ENCODE measurements at regions not wholly inside any gene's neighbourhood (a gene's known extent, or its start where the extent isn't known, plus 50 kb on each side); places are given as distances from the start of the nearest gene placed in this dataset.
"Not testable (repeated sequence)": the region's sequence is repeated elsewhere in the genome, so short reads cannot be mapped to it uniquely, and the experiment has no call there.

DNA sequence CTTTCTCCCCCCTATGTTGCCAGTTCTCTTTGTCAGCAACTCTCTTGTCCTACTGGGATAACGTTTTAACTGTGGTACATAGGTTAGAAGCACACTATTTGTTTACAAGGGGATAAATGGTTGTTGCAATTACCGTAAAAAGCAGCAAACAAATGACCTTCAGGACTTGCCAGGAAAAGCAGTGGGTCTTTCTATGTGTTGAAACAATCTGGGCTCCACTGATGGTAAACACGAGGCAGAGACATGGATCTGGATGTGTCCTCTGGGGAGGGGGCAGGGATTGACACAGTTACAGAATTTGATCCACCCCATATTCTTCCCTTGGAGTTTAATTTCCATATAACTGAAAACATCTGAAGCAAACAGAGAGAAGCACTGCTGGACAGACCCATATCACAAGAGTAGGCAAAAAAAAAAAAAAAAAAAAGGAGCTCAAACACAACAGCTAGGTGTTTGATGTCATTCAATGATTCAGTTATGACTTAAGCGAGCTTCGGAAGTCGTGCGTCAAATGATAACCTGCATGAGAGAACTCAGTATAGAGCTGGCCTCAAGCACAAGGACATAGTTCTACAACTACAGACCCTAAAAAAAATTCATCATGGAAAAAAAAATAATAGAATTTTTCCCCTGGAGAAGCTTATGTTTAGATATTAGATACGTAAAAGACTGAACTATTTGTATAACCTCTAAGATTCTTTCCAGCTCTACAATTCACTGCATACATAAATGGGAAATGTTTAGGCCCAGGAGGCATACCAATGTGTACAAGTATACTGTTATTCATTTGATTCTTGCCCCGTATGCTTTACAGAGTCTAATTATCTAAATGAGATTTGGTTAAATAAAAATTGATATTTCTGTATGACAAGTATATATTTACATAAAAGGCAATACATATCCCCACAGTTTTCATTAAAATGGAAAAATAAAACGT is 127.7 kb downstream of the ALDH8A1 start:
- DNase-seq, result no peak

GRCh38 chr6:134821397-134821796 is 128.5 kb downstream of the ALDH8A1 start:
- no peak for DNase-seq

- DNase-seq, result no peak
Observed at GRCh38 chr6:134819863-134820800, 129.8 kb downstream of the ALDH8A1 start.

DNA sequence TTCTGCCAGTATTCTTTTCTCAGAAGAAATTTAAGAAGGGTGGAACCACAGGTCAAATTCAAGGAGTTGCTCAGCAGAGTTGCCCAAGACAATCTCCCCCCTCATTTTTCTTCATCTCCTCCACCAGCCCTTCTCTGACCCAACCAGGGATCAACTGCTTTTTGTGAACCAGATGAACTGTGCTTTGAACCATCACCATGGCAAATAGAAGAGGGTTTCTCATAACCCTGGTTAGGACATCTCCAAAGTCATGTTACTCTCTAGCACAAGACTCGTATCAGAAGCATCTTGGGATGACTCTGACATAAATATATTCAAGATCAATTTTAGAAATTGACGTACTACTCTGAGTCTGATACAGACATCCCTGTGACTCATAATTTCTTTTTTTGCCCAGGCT is 130.7 kb downstream of the ALDH8A1 start:
- DNase-seq, result no peak

- DNase-seq, result no peak
Observed at GRCh38 chr6:134817448-134817847, 132.5 kb downstream of the ALDH8A1 start.

- no peak for DNase-seq
Observed at GRCh38 chr6:134816780-134817179, 133.1 kb downstream of the ALDH8A1 start.

GRCh38 chr6:134816300-134816699 is 133.6 kb downstream of the ALDH8A1 start:
- no peak for DNase-seq

DNA sequence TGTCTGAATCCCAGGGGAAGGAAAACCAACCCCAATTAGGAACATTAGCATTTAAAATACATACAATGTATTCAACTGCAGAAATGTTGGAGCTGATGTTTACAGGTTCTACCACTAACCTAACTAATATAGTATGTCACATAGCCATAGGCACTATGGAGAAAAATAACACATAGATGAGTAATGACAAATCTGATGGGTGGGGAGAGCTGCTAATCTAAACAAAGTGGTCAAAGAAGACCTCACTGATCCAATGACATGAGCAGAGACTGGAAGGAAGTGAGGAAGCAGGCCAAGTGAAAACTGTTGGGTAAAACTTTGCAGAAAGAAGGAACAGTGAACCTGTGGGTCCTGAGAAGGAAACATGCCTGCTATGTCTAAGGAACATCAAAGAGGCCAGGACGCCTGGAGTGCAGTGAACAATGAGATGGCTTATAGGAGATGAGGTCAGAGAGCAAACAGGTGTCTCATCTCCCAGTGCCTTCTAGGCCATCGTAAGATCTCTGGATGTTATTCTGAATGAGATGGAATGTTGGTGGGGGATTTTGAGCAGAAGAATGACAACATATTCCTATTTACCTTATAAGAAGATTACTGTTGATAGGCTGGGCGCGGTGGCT is 135.7 kb downstream of the ALDH8A1 start:
- no peak for DNase-seq

- no peak for DNase-seq
Observed at GRCh38 chr6:134813146-134813545, 136.8 kb downstream of the ALDH8A1 start.

DNA sequence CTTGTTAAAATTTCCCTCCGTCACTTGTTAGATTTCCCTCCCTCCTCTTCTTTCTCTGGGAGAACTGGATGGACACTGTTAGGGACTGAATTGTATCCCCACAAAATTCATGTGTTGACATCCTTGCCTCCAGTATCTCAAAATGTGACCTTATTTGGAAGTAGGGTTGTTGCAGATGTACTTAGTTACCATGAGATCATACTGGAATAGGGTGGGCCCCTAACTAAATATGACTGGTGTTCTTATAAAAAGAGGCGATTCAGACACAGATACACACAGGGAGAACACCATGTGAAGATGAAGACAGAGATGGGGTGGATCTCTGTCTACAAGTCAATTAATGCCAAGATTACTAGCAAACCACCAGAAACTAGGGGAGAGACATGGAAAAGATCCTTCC is 139.5 kb downstream of the ALDH8A1 start:
- no peak for DNase-seq

GRCh38 chr6:134809130-134809529 is 140.8 kb downstream of the ALDH8A1 start:
- no peak for DNase-seq

GRCh38 chr6:134806180-134806798 is 143.6 kb downstream of the ALDH8A1 start:
- DNase-seq, result no peak

- no peak for DNase-seq
Observed at GRCh38 chr6:134805168-134805567, 144.7 kb downstream of the ALDH8A1 start.

- not testable (repeated sequence) for DNase-seq
Observed at GRCh38 chr6:134804311-134804710, 145.6 kb downstream of the ALDH8A1 start.

- DNase-seq, result no peak
Observed at GRCh38 chr6:134802426-134803058, 147.4 kb downstream of the ALDH8A1 start.

- DNase-seq, result no peak
Observed at GRCh38 chr6:134797400-134798113, 152.3 kb downstream of the ALDH8A1 start.

GRCh38 chr6:134795691-134796090 is 154.2 kb downstream of the ALDH8A1 start:
- DNase-seq, result no peak

DNA sequence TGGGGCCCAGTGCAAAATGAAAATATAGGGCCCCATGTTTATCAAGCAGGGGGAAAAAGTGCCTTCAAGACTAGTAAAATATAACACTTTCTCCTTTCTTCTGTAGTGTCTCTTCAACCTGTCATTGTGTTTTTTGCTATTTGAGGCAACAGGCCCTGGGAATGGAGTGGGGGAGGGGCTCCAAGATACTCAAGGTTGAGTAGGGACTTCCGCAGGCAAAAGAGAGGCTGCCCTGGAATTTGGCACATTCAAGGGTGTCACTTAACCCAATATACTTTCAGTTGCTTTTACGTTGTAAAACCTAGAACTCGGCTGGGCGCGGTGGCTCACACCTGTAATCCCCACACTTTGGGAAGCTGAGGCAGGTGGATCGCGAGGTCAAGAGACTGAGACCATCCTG is 154.9 kb downstream of the ALDH8A1 start:
- DNase-seq, result no peak

DNA sequence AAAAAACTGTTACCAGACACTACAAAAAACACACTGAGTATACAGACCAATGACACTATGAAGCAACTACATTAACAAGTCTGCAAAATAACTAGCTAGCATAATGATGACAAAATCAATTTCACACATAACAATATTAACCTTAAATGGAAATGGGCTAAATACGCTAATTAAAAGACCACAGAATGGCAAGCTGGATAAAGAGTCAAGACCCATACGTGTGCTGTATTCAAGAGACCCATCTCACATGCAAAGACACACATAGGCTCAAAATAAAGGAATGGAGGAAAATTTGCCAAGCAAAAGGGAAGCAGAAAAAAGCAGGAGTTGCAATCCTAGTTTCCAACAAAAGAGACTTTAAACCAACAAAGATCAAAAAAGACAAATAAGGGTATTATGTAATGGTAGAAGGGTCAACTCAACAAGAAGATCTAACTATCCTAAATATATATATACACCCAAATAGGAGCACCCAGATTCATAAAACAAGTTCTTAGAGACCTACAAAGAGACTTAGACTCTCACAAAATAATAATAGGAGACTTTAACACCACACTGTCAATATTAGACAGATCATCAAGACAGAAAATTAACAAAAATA is 158.6 kb downstream of the ALDH8A1 start:
- DNase-seq, result not testable (repeated sequence)

DNA sequence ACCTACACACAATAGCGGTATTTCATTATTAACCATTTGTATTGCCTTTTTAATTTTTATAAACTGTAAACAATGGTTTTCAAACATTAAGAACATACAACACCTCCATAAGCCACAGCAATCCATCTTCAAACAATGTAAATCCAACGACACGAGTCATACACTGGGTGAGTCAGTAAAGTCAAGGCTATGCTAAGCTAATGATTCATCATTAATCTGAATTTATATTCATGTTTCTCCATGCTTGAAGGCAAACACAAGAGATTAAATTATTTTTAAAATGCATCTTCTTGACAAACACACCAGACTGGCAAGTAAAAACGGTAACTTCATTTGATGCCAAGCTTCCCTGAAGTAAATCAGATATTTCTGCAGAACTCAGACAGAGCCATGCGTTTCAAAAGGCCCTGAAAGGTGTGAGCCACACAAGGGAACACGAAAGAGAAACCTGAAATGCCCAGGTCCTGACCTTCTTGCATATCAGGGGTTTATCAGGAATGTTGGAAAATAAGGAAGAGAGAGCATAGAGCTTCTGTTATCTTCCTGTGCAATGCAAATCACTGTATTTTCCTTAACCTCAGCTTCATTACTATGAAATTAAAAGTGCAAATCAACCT is 162.5 kb downstream of the ALDH8A1 start:
- no peak for DNase-seq

DNA sequence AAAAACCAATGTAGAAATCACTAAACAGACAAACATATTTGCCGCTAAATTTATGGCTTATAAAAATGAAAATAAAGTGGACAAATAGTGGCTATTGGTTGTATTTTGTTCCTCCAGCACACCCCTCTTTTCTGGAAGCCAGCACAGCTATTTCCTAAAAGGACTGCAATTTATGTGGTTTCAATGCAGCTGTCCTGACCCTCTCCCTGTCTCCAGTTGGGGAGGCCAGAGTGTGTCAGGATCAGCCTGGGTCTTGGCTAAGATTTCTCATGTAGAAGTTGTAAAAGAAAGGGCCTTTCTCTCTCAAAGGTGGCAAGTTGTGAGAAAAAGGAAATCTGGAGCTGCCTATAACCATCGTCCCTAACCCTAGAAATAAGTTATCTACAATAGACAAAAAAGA is 165.6 kb downstream of the ALDH8A1 start:
- no peak for DNase-seq
